K562 (cell line): ENCODE measurements at regions not wholly inside any gene's neighbourhood (a gene's known extent, or its start where the extent isn't known, plus 50 kb on each side); places are given as distances from the start of the nearest gene placed in this dataset.

Source experiments
- LEF1 ChIP-seq: fragments of 450-650 bp; IDR thresholded peaks from 2 replicates; pipeline ENCODE4 v1.6.1; 2016; ENCODE audit warnings: mild to moderate bottlenecking
- RAD51 ChIP-seq: fragments of 450-650 bp; IDR thresholded peaks from 2 replicates; pipeline ENCODE4 v1.7.1; 2016; ENCODE audit warnings: low read depth, mild to moderate bottlenecking, borderline replicate concordance
- TF ChIP-seq, protein P1 (sequence below): fragments of 200-600 bp; sonication (generic); IDR thresholded peaks from one replicate; pipeline ENCODE4 v1.6.1; 2012; ENCODE audit warnings: mild to moderate bottlenecking, low read depth, low read length, inconsistent platforms
- TF ChIP-seq, protein P2 (sequence below): fragments of 250-450 bp; sonication (Bioruptor Pico); IDR thresholded peaks from 2 replicates; pipeline ENCODE4 v1.4.0; 2020; ENCODE audit warnings: borderline replicate concordance
- TF ChIP-seq, protein P3 (sequence below): fragments of 150-350 bp; conservative IDR thresholded peaks from 2 replicates; pipeline ENCODE4 v1.6.1; 2014; ENCODE audit warnings: low read length
- TF ChIP-seq, protein P4 (sequence below): sonication (generic); formaldehyde crosslinking; IDR thresholded peaks from 2 replicates; pipeline ENCODE4 v1.8.0; 2023; ENCODE audit warnings: mild to moderate bottlenecking, missing genetic modification reagents
- TF ChIP-seq, protein P5 (sequence below), 2 experiments: fragments of 450-650 bp; conservative IDR thresholded peaks; 2 replicates each; pipeline ENCODE4 v1.6.1; 2017; ENCODE audit warnings: mild to moderate bottlenecking in 2 of 2, moderate library complexity in 2 of 2

DNA sequence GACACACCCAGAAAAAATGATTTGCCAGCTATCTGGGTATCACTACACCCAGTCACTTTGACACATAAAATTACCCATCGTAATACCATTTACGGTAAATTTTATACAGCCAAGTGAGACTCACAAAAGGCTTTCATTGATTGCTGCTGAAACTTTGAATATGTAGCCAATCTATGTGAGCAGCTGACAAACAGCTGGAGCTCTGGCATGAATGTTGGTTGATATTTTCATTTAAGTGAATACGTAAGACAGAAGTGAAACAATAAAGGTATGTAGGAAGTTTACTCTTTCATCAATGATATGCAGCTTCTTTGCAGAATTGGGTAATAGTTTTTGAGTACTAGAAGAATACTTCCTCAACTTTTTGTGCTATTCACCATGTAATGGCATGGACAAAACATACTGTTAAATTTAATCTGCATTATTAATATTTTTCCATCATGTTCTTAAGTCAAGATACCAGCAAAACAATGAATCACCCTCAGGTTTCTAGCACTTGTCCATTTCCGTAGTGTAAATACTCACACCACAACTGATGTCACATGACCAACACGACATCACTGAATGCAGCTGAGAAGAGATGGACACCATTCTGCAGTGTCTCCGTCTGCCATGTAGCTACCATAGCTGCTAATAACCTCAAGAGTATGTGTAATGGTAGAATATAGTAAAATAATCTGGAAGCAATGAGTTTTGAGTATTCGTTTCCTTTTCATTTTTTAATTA is 205.9 kb upstream of the HES1 start (continued):
- TF ChIP-seq, protein P1, sequence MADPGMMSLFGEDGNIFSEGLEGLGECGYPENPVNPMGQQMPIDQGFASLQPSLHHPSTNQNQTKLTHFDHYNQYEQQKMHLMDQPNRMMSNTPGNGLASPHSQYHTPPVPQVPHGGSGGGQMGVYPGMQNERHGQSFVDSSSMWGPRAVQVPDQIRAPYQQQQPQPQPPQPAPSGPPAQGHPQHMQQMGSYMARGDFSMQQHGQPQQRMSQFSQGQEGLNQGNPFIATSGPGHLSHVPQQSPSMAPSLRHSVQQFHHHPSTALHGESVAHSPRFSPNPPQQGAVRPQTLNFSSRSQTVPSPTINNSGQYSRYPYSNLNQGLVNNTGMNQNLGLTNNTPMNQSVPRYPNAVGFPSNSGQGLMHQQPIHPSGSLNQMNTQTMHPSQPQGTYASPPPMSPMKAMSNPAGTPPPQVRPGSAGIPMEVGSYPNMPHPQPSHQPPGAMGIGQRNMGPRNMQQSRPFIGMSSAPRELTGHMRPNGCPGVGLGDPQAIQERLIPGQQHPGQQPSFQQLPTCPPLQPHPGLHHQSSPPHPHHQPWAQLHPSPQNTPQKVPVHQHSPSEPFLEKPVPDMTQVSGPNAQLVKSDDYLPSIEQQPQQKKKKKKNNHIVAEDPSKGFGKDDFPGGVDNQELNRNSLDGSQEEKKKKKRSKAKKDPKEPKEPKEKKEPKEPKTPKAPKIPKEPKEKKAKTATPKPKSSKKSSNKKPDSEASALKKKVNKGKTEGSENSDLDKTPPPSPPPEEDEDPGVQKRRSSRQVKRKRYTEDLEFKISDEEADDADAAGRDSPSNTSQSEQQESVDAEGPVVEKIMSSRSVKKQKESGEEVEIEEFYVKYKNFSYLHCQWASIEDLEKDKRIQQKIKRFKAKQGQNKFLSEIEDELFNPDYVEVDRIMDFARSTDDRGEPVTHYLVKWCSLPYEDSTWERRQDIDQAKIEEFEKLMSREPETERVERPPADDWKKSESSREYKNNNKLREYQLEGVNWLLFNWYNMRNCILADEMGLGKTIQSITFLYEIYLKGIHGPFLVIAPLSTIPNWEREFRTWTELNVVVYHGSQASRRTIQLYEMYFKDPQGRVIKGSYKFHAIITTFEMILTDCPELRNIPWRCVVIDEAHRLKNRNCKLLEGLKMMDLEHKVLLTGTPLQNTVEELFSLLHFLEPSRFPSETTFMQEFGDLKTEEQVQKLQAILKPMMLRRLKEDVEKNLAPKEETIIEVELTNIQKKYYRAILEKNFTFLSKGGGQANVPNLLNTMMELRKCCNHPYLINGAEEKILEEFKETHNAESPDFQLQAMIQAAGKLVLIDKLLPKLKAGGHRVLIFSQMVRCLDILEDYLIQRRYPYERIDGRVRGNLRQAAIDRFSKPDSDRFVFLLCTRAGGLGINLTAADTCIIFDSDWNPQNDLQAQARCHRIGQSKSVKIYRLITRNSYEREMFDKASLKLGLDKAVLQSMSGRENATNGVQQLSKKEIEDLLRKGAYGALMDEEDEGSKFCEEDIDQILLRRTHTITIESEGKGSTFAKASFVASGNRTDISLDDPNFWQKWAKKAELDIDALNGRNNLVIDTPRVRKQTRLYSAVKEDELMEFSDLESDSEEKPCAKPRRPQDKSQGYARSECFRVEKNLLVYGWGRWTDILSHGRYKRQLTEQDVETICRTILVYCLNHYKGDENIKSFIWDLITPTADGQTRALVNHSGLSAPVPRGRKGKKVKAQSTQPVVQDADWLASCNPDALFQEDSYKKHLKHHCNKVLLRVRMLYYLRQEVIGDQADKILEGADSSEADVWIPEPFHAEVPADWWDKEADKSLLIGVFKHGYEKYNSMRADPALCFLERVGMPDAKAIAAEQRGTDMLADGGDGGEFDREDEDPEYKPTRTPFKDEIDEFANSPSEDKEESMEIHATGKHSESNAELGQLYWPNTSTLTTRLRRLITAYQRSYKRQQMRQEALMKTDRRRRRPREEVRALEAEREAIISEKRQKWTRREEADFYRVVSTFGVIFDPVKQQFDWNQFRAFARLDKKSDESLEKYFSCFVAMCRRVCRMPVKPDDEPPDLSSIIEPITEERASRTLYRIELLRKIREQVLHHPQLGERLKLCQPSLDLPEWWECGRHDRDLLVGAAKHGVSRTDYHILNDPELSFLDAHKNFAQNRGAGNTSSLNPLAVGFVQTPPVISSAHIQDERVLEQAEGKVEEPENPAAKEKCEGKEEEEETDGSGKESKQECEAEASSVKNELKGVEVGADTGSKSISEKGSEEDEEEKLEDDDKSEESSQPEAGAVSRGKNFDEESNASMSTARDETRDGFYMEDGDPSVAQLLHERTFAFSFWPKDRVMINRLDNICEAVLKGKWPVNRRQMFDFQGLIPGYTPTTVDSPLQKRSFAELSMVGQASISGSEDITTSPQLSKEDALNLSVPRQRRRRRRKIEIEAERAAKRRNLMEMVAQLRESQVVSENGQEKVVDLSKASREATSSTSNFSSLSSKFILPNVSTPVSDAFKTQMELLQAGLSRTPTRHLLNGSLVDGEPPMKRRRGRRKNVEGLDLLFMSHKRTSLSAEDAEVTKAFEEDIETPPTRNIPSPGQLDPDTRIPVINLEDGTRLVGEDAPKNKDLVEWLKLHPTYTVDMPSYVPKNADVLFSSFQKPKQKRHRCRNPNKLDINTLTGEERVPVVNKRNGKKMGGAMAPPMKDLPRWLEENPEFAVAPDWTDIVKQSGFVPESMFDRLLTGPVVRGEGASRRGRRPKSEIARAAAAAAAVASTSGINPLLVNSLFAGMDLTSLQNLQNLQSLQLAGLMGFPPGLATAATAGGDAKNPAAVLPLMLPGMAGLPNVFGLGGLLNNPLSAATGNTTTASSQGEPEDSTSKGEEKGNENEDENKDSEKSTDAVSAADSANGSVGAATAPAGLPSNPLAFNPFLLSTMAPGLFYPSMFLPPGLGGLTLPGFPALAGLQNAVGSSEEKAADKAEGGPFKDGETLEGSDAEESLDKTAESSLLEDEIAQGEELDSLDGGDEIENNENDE = no peak
- TF ChIP-seq, protein P2, sequence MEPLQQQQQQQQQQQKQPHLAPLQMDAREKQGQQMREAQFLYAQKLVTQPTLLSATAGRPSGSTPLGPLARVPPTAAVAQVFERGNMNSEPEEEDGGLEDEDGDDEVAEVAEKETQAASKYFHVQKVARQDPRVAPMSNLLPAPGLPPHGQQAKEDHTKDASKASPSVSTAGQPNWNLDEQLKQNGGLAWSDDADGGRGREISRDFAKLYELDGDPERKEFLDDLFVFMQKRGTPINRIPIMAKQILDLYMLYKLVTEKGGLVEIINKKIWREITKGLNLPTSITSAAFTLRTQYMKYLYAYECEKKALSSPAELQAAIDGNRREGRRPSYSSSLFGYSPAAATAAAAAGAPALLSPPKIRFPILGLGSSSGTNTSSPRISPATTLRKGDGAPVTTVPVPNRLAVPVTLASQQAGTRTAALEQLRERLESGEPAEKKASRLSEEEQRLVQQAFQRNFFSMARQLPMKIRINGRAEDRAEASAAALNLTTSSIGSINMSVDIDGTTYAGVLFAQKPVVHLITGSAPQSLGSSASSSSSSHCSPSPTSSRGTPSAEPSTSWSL (CRISPR knock-in tag) = no peak
- TF ChIP-seq, protein P3, sequence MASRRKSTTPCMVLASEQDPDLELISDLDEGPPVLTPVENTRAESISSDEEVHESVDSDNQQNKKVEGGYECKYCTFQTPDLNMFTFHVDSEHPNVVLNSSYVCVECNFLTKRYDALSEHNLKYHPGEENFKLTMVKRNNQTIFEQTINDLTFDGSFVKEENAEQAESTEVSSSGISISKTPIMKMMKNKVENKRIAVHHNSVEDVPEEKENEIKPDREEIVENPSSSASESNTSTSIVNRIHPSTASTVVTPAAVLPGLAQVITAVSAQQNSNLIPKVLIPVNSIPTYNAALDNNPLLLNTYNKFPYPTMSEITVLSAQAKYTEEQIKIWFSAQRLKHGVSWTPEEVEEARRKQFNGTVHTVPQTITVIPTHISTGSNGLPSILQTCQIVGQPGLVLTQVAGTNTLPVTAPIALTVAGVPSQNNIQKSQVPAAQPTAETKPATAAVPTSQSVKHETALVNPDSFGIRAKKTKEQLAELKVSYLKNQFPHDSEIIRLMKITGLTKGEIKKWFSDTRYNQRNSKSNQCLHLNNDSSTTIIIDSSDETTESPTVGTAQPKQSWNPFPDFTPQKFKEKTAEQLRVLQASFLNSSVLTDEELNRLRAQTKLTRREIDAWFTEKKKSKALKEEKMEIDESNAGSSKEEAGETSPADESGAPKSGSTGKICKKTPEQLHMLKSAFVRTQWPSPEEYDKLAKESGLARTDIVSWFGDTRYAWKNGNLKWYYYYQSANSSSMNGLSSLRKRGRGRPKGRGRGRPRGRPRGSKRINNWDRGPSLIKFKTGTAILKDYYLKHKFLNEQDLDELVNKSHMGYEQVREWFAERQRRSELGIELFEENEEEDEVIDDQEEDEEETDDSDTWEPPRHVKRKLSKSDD = no peak
- TF ChIP-seq LEF1 (no peak), RAD51 (peak; percentile 76)
- TF ChIP-seq, protein P4, sequence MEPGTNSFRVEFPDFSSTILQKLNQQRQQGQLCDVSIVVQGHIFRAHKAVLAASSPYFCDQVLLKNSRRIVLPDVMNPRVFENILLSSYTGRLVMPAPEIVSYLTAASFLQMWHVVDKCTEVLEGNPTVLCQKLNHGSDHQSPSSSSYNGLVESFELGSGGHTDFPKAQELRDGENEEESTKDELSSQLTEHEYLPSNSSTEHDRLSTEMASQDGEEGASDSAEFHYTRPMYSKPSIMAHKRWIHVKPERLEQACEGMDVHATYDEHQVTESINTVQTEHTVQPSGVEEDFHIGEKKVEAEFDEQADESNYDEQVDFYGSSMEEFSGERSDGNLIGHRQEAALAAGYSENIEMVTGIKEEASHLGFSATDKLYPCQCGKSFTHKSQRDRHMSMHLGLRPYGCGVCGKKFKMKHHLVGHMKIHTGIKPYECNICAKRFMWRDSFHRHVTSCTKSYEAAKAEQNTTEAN (CRISPR knock-in tag) = no peak
- TF ChIP-seq, protein P5, sequence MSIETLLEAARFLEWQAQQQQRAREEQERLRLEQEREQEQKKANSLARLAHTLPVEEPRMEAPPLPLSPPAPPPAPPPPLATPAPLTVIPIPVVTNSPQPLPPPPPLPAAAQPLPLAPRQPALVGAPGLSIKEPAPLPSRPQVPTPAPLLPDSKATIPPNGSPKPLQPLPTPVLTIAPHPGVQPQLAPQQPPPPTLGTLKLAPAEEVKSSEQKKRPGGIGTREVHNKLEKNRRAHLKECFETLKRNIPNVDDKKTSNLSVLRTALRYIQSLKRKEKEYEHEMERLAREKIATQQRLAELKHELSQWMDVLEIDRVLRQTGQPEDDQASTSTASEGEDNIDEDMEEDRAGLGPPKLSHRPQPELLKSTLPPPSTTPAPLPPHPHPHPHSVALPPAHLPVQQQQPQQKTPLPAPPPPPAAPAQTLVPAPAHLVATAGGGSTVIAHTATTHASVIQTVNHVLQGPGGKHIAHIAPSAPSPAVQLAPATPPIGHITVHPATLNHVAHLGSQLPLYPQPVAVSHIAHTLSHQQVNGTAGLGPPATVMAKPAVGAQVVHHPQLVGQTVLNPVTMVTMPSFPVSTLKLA (conservative IDR thresholded peaks at IDR 0.05) = 0 out of 4 replicates have a peak, but pooled peaks of 1 of the 2 experiments have one; percentile 8
